WERI-Rb-1 (cell line): ENCODE measurements at regions not wholly inside any gene's neighbourhood (a gene's known extent, or its start where the extent isn't known, plus 50 kb on each side); places are given as distances from the start of the nearest gene placed in this dataset.

ENCODE experiments used
- DNase-seq: peaks from one replicate; pipeline ENCODE4 v3.0.0-alpha.2; 2020
- H3K27ac ChIP-seq: fragments of 250-450 bp; sonication (Bioruptor Pico); 2 replicates; pipeline ENCODE4 v1.5.1; 2020; ENCODE audit warnings: mild to moderate bottlenecking, moderate library complexity
- H3K27me3 ChIP-seq: fragments of 250-450 bp; sonication (Bioruptor Pico); 2 replicates; pipeline ENCODE4 v1.5.1; 2021; ENCODE audit warnings: mild to moderate bottlenecking, low read depth, moderate library complexity; ENCODE audit not compliant: insufficient read depth, severe bottlenecking
- H3K36me3 ChIP-seq: fragments of 250-450 bp; sonication (Bioruptor Pico); 2 replicates; pipeline ENCODE4 v1.5.1; 2020; ENCODE audit warnings: mild to moderate bottlenecking, moderate library complexity
- H3K4me3 ChIP-seq: 2 replicates; pipeline ENCODE4 v1.5.1; 2011; ENCODE audit warnings: low read depth, mild to moderate bottlenecking, control low read depth, low read length
- H3K9me3 ChIP-seq: fragments of 250-450 bp; sonication (Bioruptor Pico); 2 replicates; pipeline ENCODE4 v1.5.1; 2021; ENCODE audit warnings: mild to moderate bottlenecking, moderate library complexity; ENCODE audit not compliant: severe bottlenecking
- TF ChIP-seq, protein P1 (sequence below): IDR thresholded peaks from 2 replicates; pipeline ENCODE4 v1.5.1; 2011; ENCODE audit warnings: low read depth, mild to moderate bottlenecking, control low read depth, inconsistent platforms, low read length

DNA sequence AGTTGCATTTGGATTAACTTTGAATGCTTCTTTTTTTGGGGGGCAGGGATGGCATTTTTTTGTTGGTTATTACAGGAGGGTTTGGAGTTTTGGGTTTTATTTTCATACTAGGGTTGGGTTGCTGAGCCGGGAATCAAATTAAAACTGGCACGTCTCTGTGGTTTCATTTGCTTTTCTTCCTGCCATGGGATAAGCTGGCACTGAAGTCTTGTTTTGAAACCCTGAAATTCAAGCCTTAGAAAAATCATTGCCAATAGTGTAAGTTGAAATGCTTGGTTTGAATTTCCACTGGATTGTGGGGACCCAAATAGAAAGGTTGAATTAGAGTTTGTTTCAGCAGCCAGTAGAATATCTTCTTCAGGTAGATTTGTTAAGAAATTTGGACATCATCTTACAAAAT lies 193.1 kb upstream of the DCBLD2 start:
- TF ChIP-seq, protein P1, sequence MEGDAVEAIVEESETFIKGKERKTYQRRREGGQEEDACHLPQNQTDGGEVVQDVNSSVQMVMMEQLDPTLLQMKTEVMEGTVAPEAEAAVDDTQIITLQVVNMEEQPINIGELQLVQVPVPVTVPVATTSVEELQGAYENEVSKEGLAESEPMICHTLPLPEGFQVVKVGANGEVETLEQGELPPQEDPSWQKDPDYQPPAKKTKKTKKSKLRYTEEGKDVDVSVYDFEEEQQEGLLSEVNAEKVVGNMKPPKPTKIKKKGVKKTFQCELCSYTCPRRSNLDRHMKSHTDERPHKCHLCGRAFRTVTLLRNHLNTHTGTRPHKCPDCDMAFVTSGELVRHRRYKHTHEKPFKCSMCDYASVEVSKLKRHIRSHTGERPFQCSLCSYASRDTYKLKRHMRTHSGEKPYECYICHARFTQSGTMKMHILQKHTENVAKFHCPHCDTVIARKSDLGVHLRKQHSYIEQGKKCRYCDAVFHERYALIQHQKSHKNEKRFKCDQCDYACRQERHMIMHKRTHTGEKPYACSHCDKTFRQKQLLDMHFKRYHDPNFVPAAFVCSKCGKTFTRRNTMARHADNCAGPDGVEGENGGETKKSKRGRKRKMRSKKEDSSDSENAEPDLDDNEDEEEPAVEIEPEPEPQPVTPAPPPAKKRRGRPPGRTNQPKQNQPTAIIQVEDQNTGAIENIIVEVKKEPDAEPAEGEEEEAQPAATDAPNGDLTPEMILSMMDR: no peak
- no peak overlapping the region for H3K4me3 ChIP-seq
- DNase-seq: no peak
- no peaks in the 10 kb centered on the region for H3K36me3 ChIP-seq
- H3K27me3 ChIP-seq: peaks cover 11% of the 10 kb centered on the region
- no peak overlapping the region for H3K27ac ChIP-seq
- H3K9me3 ChIP-seq: no peaks in the 10 kb centered on the region

DNA sequence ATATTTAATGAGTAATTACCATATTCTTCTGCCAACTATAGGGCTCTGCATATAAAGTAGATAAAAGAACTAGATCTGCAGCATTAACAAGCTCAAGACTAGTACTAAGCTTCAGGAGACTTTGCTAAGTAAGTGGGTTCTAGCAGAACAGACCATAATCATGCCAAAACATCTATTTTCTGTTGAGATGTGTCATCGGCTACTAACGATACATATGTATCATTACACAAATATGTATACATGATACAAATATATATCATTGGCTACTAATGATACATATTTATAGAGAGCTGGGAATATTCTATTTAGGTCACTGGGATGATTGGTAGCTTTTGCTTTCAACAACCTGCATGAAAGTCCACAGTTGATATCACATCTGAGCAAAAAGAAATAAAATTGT lies 185.8 kb upstream of the DCBLD2 start:
- Histone ChIP-seq H3K4me3 (no peak overlapping the region), H3K27me3 (peaks cover 14% of the 10 kb centered on the region), H3K9me3 (no peaks in the 10 kb centered on the region), H3K27ac (no peak overlapping the region), H3K36me3 (no peaks in the 10 kb centered on the region)
- no peak for DNase-seq
- TF ChIP-seq, protein P1: no peak

DNA sequence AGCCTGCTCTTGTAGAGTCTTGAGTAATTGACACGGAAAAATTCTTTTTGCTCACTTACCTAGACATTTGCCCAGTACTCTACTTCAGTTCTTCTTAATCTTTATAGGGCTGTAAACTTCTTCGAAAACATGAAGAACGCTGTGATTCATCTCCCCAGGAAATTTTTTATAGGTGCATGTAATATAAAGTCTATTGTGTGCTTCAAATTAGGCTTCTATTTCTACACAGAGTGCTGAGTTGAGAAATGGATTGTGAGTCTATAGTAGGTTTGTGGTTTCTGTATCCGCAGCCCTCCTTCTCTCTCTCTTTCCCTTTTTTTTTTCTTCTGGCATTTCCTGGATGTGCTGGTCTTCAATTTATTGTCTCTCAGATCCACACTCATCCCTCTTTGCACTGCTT lies 183.3 kb upstream of the DCBLD2 start:
- no peak overlapping the region for H3K4me3 ChIP-seq
- TF ChIP-seq, protein P1: no peak
- H3K36me3 ChIP-seq: no peaks in the 10 kb centered on the region
- no peaks in the 10 kb centered on the region for H3K9me3 ChIP-seq
- no peak for DNase-seq
- no peak overlapping the region for H3K27ac ChIP-seq
- H3K27me3 ChIP-seq: peaks cover 12% of the 10 kb centered on the region

DNA sequence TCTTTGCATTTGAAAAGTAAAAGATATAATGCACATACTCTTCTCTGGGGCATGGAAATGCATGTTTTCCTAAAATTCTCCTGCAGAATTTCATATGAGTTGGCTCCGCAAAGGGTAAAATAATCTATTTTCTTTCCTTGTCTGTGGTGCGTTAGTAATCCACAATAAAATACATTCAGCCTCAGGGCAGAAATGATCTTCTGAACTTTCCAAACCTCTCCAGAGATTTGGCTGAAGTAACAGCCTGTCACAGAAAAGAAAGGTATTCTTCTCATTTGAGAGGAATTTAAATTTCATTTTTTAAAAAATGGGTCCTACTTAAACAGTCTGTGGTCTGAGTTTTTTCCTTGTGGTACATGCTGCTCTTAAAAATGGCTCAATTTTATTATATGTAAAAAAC lies 182.7 kb upstream of the DCBLD2 start:
- TF ChIP-seq, protein P1: no peak
- Histone ChIP-seq H3K27ac (no peak overlapping the region), H3K4me3 (no peak overlapping the region), H3K27me3 (peaks cover 11% of the 10 kb centered on the region), H3K36me3 (no peaks in the 10 kb centered on the region), H3K9me3 (no peaks in the 10 kb centered on the region)
- no peak for DNase-seq

DNA sequence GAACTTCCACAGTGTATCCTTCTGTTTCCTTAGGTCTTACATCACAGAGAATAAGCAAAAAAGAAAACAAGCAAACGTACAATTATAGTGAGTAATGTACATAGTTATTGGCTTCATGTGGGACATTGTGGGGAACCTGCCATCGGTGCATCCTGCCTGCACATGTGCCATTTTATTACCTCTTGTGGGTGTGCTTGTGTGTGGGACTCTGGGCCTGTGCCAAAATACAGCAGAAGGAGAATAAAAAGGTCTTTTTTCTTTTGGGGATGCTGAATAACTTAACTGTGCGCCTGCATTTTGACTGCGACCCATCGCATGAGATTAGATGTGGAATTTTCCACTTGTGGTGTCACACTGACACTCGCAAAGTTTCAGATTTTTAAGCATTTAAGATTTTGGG lies 169.6 kb upstream of the DCBLD2 start:
- no peaks in the 10 kb centered on the region for H3K27me3 ChIP-seq
- no peak overlapping the region for H3K27ac ChIP-seq
- no peaks in the 10 kb centered on the region for H3K36me3 ChIP-seq
- no peak overlapping the region for H3K4me3 ChIP-seq
- DNase-seq: no peak
- peaks cover 3% of the 10 kb centered on the region for H3K9me3 ChIP-seq
- TF ChIP-seq, protein P1: no peak

DNA sequence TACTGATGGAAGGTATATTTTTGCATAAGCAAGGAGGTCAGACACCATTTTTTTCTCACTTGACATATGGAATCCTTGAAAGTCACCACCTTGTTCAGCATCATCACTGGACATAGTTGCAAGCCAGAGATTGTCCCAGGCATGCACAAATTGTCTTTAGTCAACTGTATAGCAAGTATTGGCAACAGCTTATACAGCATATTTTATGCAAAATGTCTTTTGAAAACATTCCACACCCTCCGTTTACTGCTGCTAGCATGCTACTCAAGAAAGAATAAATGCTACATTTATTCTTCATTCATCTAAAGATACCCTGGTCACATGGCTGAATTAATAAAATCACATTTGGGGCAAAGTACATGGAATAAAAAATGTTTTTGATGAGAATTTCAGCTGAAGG lies 168.5 kb upstream of the DCBLD2 start:
- TF ChIP-seq, protein P1: no peak
- DNase-seq: no peak
- Histone ChIP-seq H3K27ac (no peak overlapping the region), H3K27me3 (no peaks in the 10 kb centered on the region), H3K36me3 (no peaks in the 10 kb centered on the region), H3K4me3 (no peak overlapping the region), H3K9me3 (peaks cover 3% of the 10 kb centered on the region)
